NCI-H146 treated with DMSO at 0.1 percent for 48 hours (cell line): ENCODE measurements at regions not wholly inside any gene's neighbourhood (a gene's known extent, or its start where the extent isn't known, plus 50 kb on each side); places are given as distances from the start of the nearest gene placed in this dataset.

Source experiments
- DNase-seq: peaks from one replicate; lab custom pipeline; 2025; ENCODE audit not compliant: unreplicated experiment; lab: John Stamatoyannopoulos, UW

DNA sequence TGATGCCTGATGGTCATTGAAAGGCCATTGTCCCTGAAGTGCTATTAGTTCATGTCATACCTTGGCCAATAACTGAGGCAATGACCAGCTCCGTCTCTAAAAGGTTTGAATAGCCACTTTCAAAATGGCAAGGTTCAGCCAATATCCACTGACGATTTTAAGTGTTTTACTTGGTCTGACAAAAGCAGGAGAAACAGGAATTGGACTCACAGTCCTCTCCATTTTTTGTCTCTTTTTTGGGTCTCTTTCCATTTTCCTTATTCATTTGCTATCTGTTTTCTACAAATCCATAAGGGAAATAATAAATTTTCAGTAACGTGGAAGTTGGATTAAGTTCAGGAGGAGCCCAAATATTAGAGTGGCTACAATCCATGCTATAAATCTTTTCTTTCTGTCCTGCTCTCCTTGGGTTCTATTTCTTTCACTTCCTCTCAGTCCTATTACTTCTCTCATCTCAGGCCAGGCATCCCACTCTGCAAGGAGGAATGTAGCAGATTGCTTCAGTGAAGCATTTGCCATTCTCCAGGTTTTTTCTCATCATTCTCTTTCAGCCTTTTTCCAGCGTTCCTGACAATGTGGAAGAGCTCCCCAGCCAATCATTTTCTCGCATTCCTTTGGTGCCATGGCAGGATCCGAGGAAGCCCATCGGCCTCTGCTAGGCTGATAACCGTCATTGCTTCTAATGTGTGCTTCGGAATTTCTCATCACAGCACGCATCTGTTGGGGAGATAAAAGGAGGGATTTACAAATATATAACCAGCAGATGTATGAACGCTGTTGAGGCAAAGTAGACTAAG is 414.5 kb downstream of the ADGRL2 start:
- no peak for DNase-seq

DNA sequence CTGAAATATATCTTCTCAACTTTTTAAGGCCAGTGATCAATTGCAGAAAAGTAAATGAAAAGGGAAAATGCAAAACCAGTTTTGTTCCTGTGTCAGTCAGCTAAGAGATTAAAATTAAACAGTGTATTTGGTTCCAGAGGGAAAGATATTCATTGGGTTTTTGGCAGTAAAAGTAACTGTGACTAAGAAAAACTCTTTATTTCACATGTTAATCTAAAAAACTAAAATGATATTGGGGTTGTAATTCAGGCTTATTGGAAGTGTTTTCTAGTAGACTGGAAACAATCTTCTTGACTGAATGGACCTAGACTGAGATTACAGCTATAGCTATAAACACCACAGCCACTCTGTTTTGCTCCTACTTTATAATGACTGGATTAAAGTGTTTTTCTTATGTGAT is 413.9 kb downstream of the ADGRL2 start:
- no peak for DNase-seq

DNA sequence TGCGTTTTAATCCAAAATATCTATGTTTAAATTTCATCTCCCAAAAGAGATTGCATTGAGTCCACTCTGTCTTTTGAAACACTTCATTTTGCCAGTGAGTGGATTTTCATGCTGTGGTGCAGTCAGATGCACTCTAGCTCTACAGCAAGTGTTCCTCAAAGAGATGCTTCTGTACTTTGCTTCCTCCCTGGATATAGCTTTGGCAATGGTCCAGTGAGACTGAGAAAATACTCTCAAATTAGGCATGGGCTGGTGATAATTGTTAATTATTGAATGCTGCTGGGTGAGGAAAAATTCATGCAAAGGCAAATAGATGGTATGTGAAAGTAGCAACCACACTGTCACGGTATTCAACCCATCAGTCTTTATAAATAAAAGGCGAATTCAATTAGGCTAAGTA is 396.9 kb downstream of the ADGRL2 start:
- no peak for DNase-seq

DNA sequence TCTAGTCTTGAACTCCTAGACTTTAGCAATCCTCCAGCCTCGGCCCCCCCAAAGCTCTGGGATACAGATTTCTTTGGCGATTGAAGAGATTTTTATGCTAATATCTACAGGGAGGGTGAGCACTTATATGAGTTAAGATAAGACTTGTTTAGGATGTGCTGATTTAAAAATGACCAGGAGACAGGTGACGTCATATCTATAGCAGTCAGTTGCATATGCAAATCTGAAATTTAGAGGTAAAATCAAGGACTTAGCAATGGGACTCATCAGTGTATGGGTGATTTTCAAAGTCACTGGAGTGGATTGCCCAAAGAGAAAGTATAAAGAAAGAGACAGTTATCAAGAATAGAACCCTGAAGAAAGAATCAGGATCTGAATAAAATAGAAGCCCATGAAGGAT is 394.5 kb downstream of the ADGRL2 start:
- no peak for DNase-seq

DNA sequence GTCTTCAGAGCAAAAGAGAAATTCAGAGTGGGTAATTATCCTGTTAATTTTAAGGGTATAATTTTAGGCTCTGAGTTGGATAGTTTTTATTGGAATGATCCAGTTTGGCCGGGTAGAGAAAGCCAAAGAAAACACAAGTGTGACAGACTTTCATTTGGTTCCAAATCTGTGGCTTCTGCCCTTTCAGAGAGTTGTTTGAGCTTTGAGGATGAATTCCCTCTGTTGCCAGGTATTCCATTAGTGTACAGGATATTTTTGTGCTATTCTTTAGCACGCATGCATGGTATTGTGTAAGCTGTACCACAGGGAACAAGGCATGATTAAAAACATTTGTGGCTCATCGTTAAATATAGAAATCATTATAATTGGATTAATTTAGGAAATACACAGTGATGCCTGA is 384.4 kb downstream of the ADGRL2 start:
- DNase-seq, result no peak

DNA sequence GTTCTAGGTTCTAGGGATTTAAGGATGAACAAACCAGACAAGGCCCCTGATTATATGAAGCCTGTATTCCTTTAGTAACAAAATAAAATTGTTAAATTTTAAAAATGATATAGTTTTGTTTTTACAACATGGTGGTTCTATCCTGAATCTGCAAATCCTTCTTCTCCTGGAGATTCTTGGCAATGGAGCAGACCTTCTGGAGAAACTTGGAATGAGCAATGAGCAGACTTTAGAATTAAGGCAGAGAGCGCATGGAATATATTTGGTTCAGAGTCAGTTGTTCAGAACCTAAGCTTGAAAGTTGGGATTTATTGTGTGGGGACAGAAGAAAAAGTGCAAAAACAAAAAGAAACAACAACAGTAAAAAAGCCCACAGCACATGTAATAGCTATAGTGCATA is 381.1 kb downstream of the ADGRL2 start:
- no peak for DNase-seq

DNA sequence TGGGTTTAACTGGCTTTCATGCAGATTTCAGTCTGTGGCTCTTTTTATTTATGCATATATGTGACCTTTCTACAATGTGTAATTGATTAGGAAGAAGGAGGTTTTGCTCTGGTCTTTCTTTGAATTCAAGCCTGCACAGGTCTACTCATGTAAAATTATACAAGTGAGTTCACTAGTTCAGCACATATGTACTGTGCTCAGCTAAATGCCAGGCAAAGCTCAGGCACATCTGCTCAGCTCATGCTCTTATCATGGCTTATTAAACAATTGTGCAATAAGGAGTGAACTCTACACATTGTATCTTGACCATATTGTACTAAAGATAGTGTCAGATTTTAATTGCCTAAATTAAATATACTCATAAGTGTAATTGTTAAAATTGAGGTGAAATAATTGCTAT is 378.4 kb downstream of the ADGRL2 start:
- DNase-seq, result no peak

DNA sequence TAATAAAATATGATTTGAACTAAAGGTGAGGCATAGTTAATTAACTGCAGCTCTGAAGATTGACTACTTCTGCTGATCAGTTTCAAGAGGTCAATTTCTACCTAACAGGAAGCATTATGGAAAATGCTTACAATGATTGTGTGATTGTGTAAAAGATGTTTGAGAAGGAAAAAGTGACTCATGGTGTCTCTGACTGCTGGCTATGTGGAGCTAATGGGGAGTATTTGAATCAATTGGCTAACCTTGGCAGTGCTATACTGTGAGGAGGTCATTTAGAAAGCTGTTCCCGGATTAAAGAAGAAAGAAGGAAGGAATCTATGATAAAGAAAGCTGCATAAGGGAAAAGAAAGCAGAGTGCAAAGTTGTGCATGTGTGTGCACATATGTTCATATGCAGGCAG is 376.5 kb downstream of the ADGRL2 start:
- DNase-seq, result no peak

DNA sequence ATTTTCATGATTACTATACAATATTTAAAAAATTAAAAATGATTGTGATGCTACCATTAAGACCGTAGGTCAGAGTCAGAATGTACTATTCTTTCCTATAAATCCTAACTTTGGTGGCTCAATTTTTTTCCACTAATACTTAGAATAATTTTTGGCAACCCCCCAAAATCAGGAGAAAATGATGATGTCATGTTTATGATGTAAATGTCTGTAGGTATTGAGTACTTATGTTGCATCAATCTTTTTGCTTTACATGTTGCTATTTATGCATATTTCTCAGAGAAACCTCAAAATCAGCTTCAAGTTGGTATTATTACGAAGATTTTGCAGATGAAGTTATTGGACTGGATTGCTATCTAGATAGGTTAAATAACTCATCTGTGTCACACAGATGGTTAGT is 371.2 kb downstream of the ADGRL2 start:
- no peak for DNase-seq

DNA sequence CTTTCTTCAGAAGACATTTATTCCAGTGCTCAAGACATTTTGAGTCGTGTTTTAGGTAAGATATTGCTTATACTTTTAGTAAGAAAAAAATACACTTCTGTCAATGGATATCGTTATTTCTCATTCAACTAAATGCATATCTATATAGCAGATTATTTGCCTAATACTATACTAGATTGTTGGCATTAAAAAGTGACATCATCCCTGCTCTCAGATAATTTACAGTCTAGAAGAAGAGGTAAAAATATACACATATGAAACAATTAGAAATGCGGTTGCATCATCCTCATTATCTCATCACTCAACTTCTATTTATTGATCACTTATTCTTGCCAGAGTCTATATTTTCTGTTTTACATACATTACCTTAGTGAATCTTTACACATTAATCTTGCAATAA is 367.7 kb downstream of the ADGRL2 start:
- DNase-seq, result no peak

DNA sequence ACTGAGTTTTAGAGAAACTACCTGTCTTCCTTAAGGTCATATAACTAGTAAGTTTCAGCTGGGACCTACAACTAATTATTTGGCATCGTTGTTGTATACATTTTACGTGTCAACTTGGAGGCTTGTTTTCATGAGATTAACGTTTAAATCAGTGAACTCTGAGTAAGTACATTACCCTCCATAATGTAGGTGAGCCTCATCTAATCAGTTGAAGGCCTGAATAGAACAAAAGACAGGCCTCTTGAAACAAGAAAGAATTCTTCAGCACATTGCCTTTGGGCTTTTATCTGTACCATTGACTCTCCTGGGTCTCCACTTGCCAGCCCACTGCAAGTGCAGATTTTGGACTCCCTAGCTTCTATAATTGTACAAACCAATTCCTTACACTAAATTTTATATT is 364.6 kb downstream of the ADGRL2 start:
- no peak for DNase-seq

DNA sequence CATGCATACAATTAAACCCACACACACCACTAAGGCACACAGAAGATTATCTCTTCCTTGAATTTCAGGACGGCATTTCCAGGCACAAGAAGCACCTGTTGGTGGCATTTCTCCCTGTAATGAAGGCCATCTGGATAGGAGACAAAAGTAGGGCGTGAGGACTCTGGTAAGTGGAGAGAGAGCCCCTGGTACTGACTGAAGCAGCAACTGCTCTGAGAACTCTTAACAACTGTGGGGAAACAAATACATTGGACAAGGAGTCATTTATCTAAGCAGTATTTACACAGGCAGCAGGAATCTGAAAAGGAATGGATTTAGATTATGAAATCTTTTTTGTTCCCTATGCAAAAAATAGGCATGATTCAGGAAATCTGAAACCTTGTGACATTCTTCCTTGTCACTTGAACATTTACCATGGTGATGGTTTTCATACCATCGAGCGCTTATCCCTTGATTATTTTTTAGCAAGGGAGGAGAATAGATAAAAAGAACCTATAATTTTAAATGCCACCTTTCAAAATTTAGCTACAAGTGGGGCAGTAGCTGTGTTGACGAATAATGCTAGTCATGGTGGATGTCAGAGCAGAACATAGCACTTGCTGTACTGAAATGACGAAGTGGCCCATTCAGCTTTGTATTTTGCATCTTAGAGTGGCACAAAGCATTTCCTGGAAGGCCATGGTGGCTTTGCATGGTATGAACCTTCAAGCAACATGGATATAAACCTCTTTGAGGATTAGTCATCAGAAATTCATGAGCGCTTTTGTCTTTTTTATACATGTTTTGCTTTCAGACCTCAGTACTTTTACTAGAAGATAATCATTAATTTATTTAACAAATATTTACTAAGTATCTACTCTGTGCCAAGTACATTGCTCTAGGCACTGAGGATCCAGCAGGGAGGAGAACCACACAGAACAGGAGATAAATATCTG is 362.0 kb downstream of the ADGRL2 start:
- DNase-seq, result no peak

DNA sequence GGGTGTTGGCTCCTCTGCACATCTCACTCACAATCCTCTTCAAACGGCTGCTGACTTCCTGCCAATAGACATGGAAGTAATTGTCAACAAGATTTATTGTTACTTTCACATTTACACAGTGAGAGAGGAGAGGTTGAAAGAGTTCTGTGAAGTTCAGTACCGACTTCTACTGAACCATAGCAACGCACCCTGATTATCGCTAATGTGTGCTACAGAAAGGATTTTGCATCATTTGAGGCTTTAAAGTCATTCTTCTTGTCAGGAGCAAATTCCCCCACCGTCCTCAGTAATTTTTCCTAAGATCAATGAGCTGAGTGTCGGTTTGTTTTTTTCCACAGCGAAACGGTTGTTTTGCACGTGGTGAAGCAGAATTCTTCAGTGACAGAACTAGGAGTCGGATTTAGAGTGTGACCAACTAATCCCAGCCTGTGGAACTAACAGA is 361.0 kb downstream of the ADGRL2 start:
- no peak for DNase-seq

DNA sequence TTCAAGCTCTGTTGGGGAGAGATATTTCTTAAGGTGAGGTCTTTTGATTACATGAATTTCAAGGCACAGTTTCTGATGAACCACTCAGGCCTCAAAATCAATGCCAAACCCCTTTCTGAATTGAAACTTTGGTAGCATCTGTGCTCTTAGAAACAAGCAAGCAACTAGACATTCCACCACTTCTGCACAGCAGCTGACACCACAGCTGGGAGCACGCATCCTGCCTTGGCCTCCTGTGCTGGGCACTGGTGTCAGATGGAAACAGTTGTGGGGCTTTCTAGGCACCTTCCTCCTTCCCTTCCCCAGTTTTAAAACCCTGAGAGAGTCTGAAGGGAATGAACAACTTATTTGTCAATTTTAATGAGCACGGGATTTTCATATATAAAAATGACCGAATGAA is 360.2 kb downstream of the ADGRL2 start:
- DNase-seq, result no peak

DNA sequence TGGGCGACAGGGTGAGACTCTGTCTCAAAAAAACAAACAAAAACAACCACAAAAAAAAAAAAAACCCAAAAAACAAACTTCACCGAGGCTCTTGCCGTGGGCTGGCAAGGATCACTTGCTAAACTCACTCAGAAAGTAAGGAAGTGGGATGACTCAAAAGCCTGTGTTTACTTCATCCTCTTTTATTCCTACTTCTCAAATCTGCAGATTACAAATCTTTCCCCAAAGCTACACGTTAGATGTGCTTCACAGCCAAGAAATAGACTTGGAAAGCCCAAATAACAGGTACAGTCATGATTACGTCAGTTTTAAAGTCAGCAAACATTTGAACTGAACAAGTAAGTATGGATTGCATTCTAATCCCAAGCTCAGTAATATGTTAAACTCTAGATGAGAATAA is 359.3 kb downstream of the ADGRL2 start:
- no peak for DNase-seq

DNA sequence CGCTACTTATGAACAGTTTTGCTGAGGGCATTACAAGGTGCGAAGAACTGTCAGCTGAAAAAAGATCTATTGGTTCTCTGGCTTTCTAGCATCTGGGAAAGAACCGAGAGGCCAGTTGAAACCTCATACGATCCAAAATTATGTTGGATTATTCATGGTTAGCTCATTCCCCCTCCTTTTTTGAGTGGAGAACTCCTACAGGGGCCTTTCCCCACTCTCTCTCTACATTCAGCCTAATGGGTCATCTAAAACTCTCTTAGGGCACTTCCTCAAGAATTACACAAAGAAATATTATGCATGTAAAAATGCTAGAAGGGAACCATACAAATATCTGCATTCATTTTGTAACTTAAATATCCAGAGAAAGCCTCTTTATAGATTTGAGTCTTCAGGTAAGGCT is 358.2 kb downstream of the ADGRL2 start:
- no peak for DNase-seq

DNA sequence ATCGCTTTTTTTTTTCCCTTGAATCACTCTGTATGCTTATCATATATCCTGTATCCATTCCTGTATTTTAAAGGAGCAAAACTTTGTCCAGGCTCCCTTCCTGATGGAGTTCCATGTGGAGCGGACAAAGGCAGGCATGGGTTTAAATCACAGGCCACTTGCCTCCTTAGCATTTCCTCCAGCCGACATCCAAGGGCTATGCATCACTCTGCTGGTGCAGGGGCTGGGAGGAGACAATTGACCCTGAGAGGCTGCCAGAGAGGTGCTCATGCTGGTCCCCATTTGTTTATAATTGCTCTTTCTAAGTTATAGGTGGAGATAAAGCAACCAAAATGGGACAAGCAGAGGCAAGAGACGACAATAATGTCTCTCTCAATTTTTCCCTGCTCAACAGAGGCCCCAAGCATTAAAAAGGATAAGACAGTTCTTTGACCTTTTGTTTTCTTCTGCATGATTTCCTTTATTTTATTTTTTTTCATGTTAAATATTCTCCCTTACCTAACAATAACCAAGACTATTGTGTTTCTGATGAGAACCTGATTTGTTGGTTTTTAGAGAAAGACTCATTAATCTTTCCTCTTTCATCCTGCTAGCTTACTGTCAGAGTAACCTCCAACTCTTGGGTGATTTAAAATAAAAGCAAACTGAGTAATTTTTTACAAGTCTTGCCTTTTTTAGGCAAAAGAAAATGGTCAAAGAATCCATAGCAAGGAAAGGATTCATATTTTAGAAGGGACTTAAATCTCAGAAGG is 353.7 kb downstream of the ADGRL2 start:
- DNase-seq, result no peak

DNA sequence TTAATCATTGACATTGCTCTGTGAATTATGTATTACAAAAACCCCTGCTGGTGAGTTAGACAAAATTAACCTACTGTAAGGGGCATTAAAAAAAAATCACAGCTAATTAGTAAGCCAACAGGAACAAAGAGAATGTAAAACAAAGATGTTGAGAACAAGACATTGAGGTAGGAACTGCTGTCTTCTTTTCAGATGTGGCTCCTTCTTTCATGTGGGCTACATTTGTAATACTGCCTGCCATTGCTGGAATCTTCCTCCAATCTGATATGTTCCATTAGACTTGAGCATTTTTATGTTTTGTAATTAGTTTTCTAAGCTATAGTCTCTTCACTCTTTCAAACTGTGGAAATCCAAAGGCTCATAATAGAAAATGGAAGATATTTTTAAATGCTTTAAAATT is 353.0 kb downstream of the ADGRL2 start:
- no peak for DNase-seq

DNA sequence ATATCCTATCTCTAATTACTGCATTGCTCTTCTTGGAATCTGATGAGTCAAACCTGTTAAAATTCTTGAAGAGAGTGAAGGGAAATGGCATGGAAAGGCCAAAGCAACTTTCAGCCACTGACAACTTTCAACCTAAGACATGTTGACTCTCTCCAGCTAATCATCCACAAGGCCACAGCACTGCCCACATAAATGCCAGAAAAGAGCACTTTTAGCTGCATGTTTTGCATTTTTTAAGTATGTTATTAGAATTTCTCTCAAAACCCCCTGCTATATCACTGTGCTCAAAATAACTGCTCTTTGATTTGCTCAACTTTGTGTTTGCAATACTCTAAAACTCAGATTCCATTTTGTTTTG is 352.5 kb downstream of the ADGRL2 start:
- no peak for DNase-seq

DNA sequence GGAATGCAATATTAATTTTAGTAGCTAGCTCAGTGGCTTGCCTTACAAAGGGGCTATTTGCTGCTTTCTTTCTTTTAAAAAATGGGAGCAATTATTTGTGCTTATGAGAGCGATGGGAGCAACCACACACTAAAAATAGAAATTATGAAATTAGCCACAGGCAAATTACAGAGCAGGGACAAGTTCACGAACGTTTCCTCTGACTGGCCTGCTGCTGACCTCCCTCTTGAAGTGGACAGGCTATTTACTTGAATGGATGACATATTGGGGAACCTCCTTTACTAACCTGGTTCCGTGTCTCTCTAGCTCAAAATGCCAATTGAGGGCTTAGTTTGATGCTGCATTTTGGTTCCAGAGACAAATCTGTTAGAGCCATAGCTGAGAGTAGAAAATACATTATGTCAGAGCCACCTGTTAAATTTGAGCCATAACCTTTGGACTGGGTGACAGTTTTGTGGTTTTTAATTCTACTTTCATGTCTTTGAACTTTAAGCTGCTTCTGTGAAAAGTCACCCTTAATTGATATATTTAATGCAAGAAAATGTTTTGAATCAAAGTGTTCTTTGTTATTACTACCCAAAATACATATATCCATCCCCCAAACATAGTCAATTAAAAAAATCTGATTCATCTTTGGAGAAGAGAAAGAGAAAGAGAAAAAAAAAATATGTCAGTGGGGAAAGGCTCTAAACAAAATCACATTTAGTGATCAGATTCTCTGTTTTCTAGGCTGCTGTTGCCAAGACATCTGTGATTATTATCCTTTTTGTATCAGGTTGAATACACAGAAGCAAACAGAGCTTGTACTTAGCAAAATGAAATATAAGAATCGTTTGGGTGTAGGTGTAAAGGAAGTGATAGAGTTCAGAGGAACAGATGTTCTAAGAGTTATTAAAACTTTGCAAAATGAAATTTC is 351.9 kb downstream of the ADGRL2 start:
- DNase-seq, result no peak

DNA sequence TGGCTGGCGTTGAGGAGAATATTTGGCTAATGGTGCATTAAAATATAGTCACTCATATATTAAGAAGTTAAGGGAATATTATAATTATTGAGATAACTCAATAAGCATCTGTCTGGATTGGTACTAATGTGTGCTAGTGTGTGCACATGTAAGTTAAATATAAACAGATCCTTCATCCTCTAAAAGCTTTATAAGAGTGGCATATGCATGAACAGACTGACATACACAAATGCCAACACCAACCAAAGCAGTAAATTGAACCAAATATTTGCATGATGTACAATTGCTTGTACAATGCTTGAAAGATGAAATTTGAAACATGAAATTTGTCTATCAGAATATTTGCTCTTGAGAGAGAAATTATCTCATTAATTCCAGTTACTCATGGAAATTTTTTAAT is 344.9 kb downstream of the ADGRL2 start:
- DNase-seq, result no peak
